B cell (primary cell): ENCODE measurements at regions not wholly inside any gene's neighbourhood (a gene's known extent, or its start where the extent isn't known, plus 50 kb on each side); places are given as distances from the start of the nearest gene placed in this dataset.

Experiments used
- ATAC-seq: fragments of 200-7000 bp; cut with Tn5 transposase; one replicate; pipeline ENCODE4 v1.10.0; 2021; ENCODE audit warnings: low read depth, mild to moderate bottlenecking, moderate number of reproducible peaks, moderate library complexity
- CTCF ChIA-PET: fragments of 350-600 bp; sonication (Branson Sonifier 250); formaldehyde crosslinking; loops from one replicate; lab custom pipeline; 2021; ENCODE audit warnings: antibody characterized with exemption, inconsistent platforms; lab: Charles Lee
- POLR2A ChIA-PET: fragments of 350-600 bp; sonication (Branson Sonifier 250); formaldehyde crosslinking; loops from one replicate; lab custom pipeline; 2021; ENCODE audit warnings: antibody characterized with exemption; lab: Charles Lee
- DNase-seq: peaks from one replicate; pipeline ENCODE4 v3.0.0; 2013
- H2AFZ ChIP-seq: 2 replicates; pipeline ENCODE4 v1.6.1; 2012; ENCODE audit warnings: mild to moderate bottlenecking, low read depth, low read length; ENCODE audit not compliant: insufficient read depth, poor library complexity, severe bottlenecking
- H3K27ac ChIP-seq, 2 donors: 1 replicate in 1 of 2; 2 replicates in 1 of 2; pipeline ENCODE4 v1.5.1; 2012 to 2013; ENCODE audit warnings: low read length in 2 of 2, mild to moderate bottlenecking in 2 of 2, moderate library complexity in 1 of 2
- H3K27me3 ChIP-seq, 4 experiments: fragments of 200-600 bp in 1 of 4; sonication (generic) in 1 of 4; replicated peaks in 1 of 4; 1 replicate in 2 of 4; 2 replicates in 2 of 4; pipeline versions ENCODE4 v1.6.1 to v1.7.0; 2013 to 2016; ENCODE audit warnings: low read length in 3 of 4, mild to moderate bottlenecking in 2 of 4, mixed read lengths in 1 of 4, moderate library complexity in 1 of 4; ENCODE audit not compliant: insufficient read depth in 4 of 4, control insufficient read depth in 3 of 4; ENCODE audit errors: control extremely low read depth in 1 of 4
- H3K36me3 ChIP-seq, 2 experiments: replicated peaks in 1 of 2; 1 replicate in 1 of 2; 2 replicates in 1 of 2; pipeline versions ENCODE4 v1.6.1 to v1.7.1; 2013; ENCODE audit warnings: low read length in 1 of 2; ENCODE audit not compliant: insufficient read depth in 2 of 2, control insufficient read depth in 1 of 2; ENCODE audit errors: control extremely low read depth in 1 of 2, extremely low read depth in 1 of 2
- H3K4me1 ChIP-seq, 2 donors: fragments of 200-600 bp in 1 of 2; sonication (generic) in 1 of 2; 1 replicate in 1 of 2; 2 replicates in 1 of 2; pipeline versions ENCODE4 v1.5.1 to v1.6.1; 2013 to 2017; ENCODE audit warnings: low read length in 2 of 2; ENCODE audit not compliant: control insufficient read depth in 2 of 2, insufficient read depth in 2 of 2
- H3K4me2 ChIP-seq: replicated peaks from 2 replicates; pipeline ENCODE3; 2012; ENCODE audit warnings: mild to moderate bottlenecking, low read depth, low read length; ENCODE audit not compliant: poor library complexity, severe bottlenecking
- H3K4me3 ChIP-seq, 5 experiments: fragments of 200-600 bp in 1 of 5; sonication (generic) in 1 of 5; 1 replicate in 3 of 5; 2 replicates in 2 of 5; pipeline versions ENCODE4 v1.5.1 to v1.7.0; 2011 to 2016; ENCODE audit warnings: low read length in 4 of 5, mild to moderate bottlenecking in 4 of 5, low read depth in 2 of 5, control low read depth in 1 of 5, moderate library complexity in 1 of 5; ENCODE audit not compliant: insufficient read depth in 1 of 5; ENCODE audit errors: control extremely low read depth in 1 of 5, extremely low read depth in 1 of 5
- H3K79me2 ChIP-seq: fragments of 200-600 bp; sonication (generic); one replicate; pipeline ENCODE4 v1.6.0; 2016; ENCODE audit warnings: low read length; ENCODE audit not compliant: control insufficient read depth, insufficient read depth
- H3K9ac ChIP-seq: fragments of 200-600 bp; sonication (generic); 2 replicates; pipeline ENCODE4 v1.6.1; 2017; ENCODE audit warnings: mild to moderate bottlenecking, low read length, moderate library complexity
- H3K9me3 ChIP-seq, 3 donors: one replicate each; pipeline versions ENCODE4 v1.6.1 to v1.7.1; 2013; ENCODE audit warnings: low read length in 2 of 3; ENCODE audit not compliant: control insufficient read depth in 2 of 3, insufficient read depth in 1 of 3; ENCODE audit errors: control extremely low read depth in 1 of 3
- H4K20me1 ChIP-seq: 2 replicates; pipeline ENCODE4 v1.6.0; 2012; ENCODE audit warnings: mild to moderate bottlenecking, low read length; ENCODE audit not compliant: insufficient read depth, control insufficient read depth, poor library complexity, severe bottlenecking
- H3K27ac Mint-ChIP-seq: one replicate; pipeline ENCODE4 v1.8.0; 2021; ENCODE audit warnings: mixed read lengths
- H3K27me3 Mint-ChIP-seq: one replicate; pipeline ENCODE4 v1.8.0; 2021; ENCODE audit warnings: mixed read lengths
- H3K4me1 Mint-ChIP-seq: one replicate; pipeline ENCODE4 v1.8.0; 2021; ENCODE audit warnings: mixed read lengths
- H3K4me3 Mint-ChIP-seq: one replicate; pipeline ENCODE4 v1.8.0; 2021; ENCODE audit warnings: mixed read lengths
- H3K9me3 Mint-ChIP-seq: one replicate; pipeline ENCODE4 v1.8.0; 2022; ENCODE audit warnings: mixed read lengths; ENCODE audit not compliant: insufficient read depth
- EZH2 ChIP-seq: IDR thresholded peaks from 2 replicates; pipeline ENCODE4 v1.6.1; 2012; ENCODE audit warnings: borderline replicate concordance, low read depth, mild to moderate bottlenecking, moderate library complexity, low read length; ENCODE audit not compliant: insufficient read depth, poor library complexity, severe bottlenecking
- WGBS: methylation state at CpG from one replicate; pipeline ENCODE4 v1.1.5; 2013; ENCODE audit warnings: missing lambda C conversion rate; ENCODE audit not compliant: insufficient coverage; 5-methylcytosine and 5-hydroxymethylcytosine counted together
- intact Hi-C: fragments of 100-400 bp; cut with micrococcal nuclease; formaldehyde crosslinking; loops from one replicate; pipeline ENCODE4 v1.10.0; 2022
- TF ChIP-seq, protein P1 (sequence below): fragments of 200-600 bp; IDR thresholded peaks from one replicate; pipeline ENCODE4 v1.8.0; 2022; ENCODE audit warnings: antibody characterized with exemption, mild to moderate bottlenecking

DNA sequence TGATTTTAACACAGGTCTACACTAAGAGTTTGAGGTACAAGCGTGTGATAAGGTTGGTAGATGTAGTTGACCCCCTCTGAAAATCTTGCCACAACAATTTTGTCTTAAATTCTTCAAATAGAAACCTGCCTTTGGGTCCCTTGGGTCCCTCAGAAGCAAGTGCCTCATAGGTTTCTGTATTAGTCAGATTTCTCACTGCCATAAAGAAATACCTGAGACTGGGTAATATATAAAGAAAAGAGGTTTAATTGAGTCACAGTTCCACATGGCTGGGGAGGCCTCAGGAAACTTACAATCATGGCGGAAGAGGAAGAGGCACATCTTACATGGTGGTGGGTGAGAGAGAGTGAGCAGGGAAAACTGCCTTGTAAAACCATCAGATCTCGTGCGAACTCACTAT lies 301.2 kb downstream of the MAP2K6 start:
- WGBS, result 100% methylated on average over 1 of the region's 4 CpGs
- H3K4me2 ChIP-seq, result no peak overlapping the region
- POLR2A ChIA-PET, result no interaction called here
- H3K36me3 ChIP-seq, result no peaks in the 10 kb centered on the region
- H3K9me3 ChIP-seq, result no peaks in the 10 kb centered on the region
- no peak overlapping the region for H3K27ac ChIP-seq
- no peak overlapping the region for H3K27ac Mint-ChIP-seq
- H3K9ac ChIP-seq, result no peak overlapping the region
- H3K4me1 Mint-ChIP-seq, result no peaks in the 10 kb centered on the region
- ATAC-seq (no peak), DNase-seq (no peak)
- intact Hi-C loops, result no loop called here
- no peak overlapping the region for H3K4me3 Mint-ChIP-seq
- H3K79me2 ChIP-seq, result no peaks in the 10 kb centered on the region
- no peak overlapping the region for H2AFZ ChIP-seq
- CTCF ChIA-PET, result no interaction called here
- no peaks in the 10 kb centered on the region for H3K27me3 Mint-ChIP-seq
- H4K20me1 ChIP-seq, result no peaks in the 10 kb centered on the region
- no peaks in the 10 kb centered on the region for H3K27me3 ChIP-seq
- TF ChIP-seq, protein P1, sequence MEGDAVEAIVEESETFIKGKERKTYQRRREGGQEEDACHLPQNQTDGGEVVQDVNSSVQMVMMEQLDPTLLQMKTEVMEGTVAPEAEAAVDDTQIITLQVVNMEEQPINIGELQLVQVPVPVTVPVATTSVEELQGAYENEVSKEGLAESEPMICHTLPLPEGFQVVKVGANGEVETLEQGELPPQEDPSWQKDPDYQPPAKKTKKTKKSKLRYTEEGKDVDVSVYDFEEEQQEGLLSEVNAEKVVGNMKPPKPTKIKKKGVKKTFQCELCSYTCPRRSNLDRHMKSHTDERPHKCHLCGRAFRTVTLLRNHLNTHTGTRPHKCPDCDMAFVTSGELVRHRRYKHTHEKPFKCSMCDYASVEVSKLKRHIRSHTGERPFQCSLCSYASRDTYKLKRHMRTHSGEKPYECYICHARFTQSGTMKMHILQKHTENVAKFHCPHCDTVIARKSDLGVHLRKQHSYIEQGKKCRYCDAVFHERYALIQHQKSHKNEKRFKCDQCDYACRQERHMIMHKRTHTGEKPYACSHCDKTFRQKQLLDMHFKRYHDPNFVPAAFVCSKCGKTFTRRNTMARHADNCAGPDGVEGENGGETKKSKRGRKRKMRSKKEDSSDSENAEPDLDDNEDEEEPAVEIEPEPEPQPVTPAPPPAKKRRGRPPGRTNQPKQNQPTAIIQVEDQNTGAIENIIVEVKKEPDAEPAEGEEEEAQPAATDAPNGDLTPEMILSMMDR, result no peak
- TF ChIP-seq EZH2, result no peak
- H3K9me3 Mint-ChIP-seq, result no peaks in the 10 kb centered on the region
- no peaks in the 10 kb centered on the region for H3K4me1 ChIP-seq
- H3K4me3 ChIP-seq, result no peak overlapping the region

DNA sequence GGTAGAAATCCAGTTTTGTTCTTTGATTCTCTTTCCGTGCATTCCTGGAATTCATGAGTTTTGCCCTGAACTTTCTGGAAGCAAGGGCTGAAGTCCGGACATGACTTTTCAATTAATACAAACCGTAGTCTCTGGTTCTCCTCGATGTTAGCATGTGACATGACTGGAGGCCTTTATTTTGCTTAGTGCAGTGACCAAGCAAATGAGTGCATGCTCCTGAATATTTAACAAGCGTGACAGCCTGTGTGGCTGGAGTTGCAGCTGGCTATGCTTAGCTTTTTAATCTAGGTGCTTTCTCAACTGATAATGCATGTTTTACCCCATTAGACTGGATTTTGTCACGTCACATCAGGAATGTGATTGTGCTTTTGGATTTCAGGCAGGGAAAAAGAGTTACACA lies 302.1 kb downstream of the MAP2K6 start:
- ATAC-seq, result no peak
- Mint-ChIP-seq H3K9me3 (no peaks in the 10 kb centered on the region), H3K27me3 (no peaks in the 10 kb centered on the region), H3K4me1 (no peaks in the 10 kb centered on the region), H3K27ac (no peak overlapping the region), H3K4me3 (no peak overlapping the region)
- 97% methylated on average over 5 of the region's 6 CpGs for WGBS
- H3K27me3 ChIP-seq, result no peaks in the 10 kb centered on the region
- no peaks in the 10 kb centered on the region for H4K20me1 ChIP-seq
- no peaks in the 10 kb centered on the region for H3K36me3 ChIP-seq
- H3K9me3 ChIP-seq, result no peaks in the 10 kb centered on the region
- H3K27ac ChIP-seq, result no peak overlapping the region
- no peak overlapping the region for H2AFZ ChIP-seq
- no peaks in the 10 kb centered on the region for H3K4me1 ChIP-seq
- TF ChIP-seq, protein P1, result no peak
- no peak for TF ChIP-seq EZH2
- no peak for DNase-seq
- POLR2A ChIA-PET, result no interaction called here
- H3K79me2 ChIP-seq, result no peaks in the 10 kb centered on the region
- H3K4me2 ChIP-seq, result no peak overlapping the region
- no peak overlapping the region for H3K4me3 ChIP-seq
- CTCF ChIA-PET, result no interaction called here
- intact Hi-C loops, result no loop called here
- no peak overlapping the region for H3K9ac ChIP-seq
